OCI-LY1 (cell line): ENCODE measurements at regions not wholly inside any gene's neighbourhood (a gene's known extent, or its start where the extent isn't known, plus 50 kb on each side); places are given as distances from the start of the nearest gene placed in this dataset.

ENCODE experiments used
- H2AFZ ChIP-seq: fragments of 200-600 bp; sonication (generic), shearing (Covaris generic); 2 replicates; pipeline ENCODE4 v1.6.0; 2014; ENCODE audit warnings: antibody characterized with exemption, mild to moderate bottlenecking, low read length
- H3F3A ChIP-seq: fragments of 200-600 bp; sonication (generic), shearing (Covaris generic); 2 replicates; pipeline ENCODE4 v1.6.0; 2014; ENCODE audit warnings: mild to moderate bottlenecking, antibody characterized with exemption, low read length, moderate library complexity; ENCODE audit not compliant: insufficient read depth
- H3K27ac ChIP-seq: fragments of 200-600 bp; sonication (generic); 2 replicates; pipeline ENCODE4 v1.5.1; 2014; ENCODE audit warnings: low read length, mixed run types, mild to moderate bottlenecking, low read depth; ENCODE audit not compliant: poor library complexity, severe bottlenecking
- H3K27me3 ChIP-seq: fragments of 200-600 bp; sonication (generic); 2 replicates; pipeline ENCODE4 v1.6.0; 2014; ENCODE audit warnings: antibody characterized with exemption, mild to moderate bottlenecking, low read length, moderate library complexity; ENCODE audit not compliant: insufficient read depth
- H3K36me3 ChIP-seq: fragments of 200-600 bp; sonication (generic); 2 replicates; pipeline ENCODE4 v1.6.1; 2014; ENCODE audit warnings: mild to moderate bottlenecking, antibody characterized with exemption, low read length, moderate library complexity, mixed read lengths; ENCODE audit not compliant: insufficient read depth
- H3K4me1 ChIP-seq: fragments of 200-600 bp; sonication (generic); 2 replicates; pipeline ENCODE4 v1.5.1; 2014; ENCODE audit warnings: mild to moderate bottlenecking, low read length, moderate library complexity; ENCODE audit not compliant: insufficient read depth, severe bottlenecking
- H3K4me2 ChIP-seq: fragments of 200-600 bp; sonication (generic), shearing (Covaris generic); 2 replicates; pipeline ENCODE4 v1.6.1; 2014; ENCODE audit warnings: low read length
- H3K4me3 ChIP-seq: fragments of 200-600 bp; sonication (generic); 2 replicates; pipeline ENCODE4 v1.5.1; 2014; ENCODE audit warnings: low read length, low read depth, mild to moderate bottlenecking, mixed read lengths; ENCODE audit not compliant: poor library complexity, severe bottlenecking
- H3K79me2 ChIP-seq: fragments of 200-600 bp; shearing (Covaris generic); 2 replicates; pipeline ENCODE4 v1.6.1; 2016; ENCODE audit warnings: mixed run types, low read length, mixed read lengths; ENCODE audit not compliant: insufficient read depth
- H3K9ac ChIP-seq: fragments of 200-600 bp; sonication (generic), shearing (Covaris generic); 2 replicates; pipeline ENCODE4 v1.6.1; 2014; ENCODE audit warnings: mild to moderate bottlenecking, low read length, mixed read lengths
- H3K9me2 ChIP-seq: fragments of 200-600 bp; sonication (generic), shearing (Covaris generic); 2 replicates; pipeline ENCODE4 v1.6.1; 2014; ENCODE audit warnings: low read depth, mild to moderate bottlenecking, low read length, mixed read lengths
- H3K9me3 ChIP-seq: fragments of 200-600 bp; shearing (Covaris generic); 2 replicates; pipeline ENCODE4 v1.6.1; 2014; ENCODE audit warnings: low read length, mixed read lengths
- H4K20me1 ChIP-seq: fragments of 200-600 bp; sonication (generic), shearing (Covaris generic); 2 replicates; pipeline ENCODE4 v1.6.0; 2016; ENCODE audit warnings: mild to moderate bottlenecking, low read length; ENCODE audit not compliant: insufficient read depth
- EZH2 ChIP-seq: fragments of 200-600 bp; sonication (generic), shearing (Covaris generic); IDR thresholded peaks from 2 replicates; pipeline ENCODE4 v1.8.0; 2017; ENCODE audit warnings: borderline replicate concordance, mixed run types, mild to moderate bottlenecking, antibody characterized with exemption, low read length, moderate library complexity, mixed read lengths
- TF ChIP-seq, protein P1 (sequence below): fragments of 200-600 bp; sonication (generic), shearing (Covaris generic); IDR thresholded peaks from 2 replicates; pipeline ENCODE4 v1.5.1; 2017; ENCODE audit warnings: mild to moderate bottlenecking, antibody characterized with exemption, low read length, moderate library complexity, mixed read lengths

DNA sequence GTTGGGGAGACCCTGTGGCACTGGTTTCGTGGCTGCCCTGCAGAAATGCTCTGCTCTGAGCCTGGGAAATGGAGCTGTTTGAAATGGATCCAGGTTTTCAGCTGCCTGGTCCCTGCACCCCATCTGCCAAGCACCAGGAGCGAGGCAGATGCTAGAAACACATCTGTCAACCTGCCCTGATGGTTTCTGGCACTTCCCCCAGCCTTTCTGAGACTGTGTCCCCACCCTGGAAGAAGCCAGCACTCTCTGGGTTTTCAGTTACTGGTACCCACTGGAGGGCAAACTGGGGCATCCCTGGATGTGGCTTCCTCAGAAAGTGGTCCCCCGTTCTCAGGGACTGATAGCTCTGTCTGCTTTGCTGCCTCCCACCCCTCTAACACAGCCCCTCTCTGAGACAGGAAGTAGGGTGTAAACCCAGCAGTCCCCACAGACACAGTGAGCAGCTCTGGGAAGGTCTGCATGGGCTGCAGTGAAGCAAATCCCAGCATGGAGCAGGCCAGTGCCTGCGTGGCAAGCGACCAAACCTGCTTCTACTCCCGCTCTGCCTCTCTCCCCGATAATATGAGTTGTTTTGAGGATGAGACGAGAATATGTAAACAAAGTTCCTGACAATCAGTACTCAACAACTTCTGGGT, 54.2 kb upstream of the MAFB start:
- Histone ChIP-seq H3F3A (no peaks in the 10 kb centered on the region), H3K79me2 (no peaks in the 10 kb centered on the region), H3K9ac (peak overlapping the region; percentile 58), H3K9me3 (no peaks in the 10 kb centered on the region), H2AFZ (0 out of 2 replicates have a peak overlapping the region, but pooled peaks have one; percentile 7), H3K4me1 (peaks cover 60% of the 10 kb centered on the region), H3K4me3 (peak overlapping the region; percentile 30), H3K27me3 (no peaks in the 10 kb centered on the region), H3K27ac (peak overlapping the region; percentile 95), H3K4me2 (peak overlapping the region; percentile 59), H3K36me3 (no peaks in the 10 kb centered on the region), H4K20me1 (no peaks in the 10 kb centered on the region), H3K9me2 (no peaks in the 10 kb centered on the region)
- TF ChIP-seq EZH2: no peak
- TF ChIP-seq, protein P1, sequence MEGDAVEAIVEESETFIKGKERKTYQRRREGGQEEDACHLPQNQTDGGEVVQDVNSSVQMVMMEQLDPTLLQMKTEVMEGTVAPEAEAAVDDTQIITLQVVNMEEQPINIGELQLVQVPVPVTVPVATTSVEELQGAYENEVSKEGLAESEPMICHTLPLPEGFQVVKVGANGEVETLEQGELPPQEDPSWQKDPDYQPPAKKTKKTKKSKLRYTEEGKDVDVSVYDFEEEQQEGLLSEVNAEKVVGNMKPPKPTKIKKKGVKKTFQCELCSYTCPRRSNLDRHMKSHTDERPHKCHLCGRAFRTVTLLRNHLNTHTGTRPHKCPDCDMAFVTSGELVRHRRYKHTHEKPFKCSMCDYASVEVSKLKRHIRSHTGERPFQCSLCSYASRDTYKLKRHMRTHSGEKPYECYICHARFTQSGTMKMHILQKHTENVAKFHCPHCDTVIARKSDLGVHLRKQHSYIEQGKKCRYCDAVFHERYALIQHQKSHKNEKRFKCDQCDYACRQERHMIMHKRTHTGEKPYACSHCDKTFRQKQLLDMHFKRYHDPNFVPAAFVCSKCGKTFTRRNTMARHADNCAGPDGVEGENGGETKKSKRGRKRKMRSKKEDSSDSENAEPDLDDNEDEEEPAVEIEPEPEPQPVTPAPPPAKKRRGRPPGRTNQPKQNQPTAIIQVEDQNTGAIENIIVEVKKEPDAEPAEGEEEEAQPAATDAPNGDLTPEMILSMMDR: no peak

DNA sequence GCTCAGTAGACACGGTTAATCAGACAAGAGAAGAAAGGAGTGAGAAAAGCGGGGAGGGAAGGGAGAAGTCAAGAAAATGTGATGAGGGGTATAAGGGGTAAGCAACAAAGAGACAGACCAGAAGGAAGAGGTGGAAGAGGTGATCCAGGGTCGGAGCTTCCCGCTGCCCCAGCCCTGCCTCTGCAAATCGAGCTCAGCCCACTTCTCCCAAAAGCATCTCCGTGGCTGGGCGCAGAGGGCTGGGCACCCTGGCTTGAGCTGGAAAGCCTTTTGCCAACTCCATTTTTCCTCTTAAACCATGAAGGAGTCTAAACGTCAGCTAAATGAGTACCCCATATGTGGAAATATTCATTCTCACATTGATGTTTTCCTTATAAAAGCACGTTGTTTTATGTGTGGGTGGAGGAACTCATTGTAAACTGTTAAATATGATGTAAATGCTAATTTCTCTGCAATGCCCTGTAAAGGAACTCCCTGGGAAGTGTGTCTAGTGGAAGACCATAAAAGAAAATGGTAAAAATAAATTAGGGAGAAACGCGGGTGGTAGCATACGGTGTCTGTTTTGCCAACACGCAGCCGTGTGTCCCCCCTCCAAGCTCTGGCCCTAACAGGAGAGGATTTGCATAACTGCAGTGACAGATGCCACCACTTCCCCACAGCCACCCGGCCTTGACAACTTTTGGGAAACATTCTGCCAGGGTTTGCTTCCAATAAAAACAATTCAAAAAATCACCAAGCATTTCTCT, 55.2 kb upstream of the MAFB start:
- H3K9me2 ChIP-seq: no peaks in the 10 kb centered on the region
- H3K27me3 ChIP-seq: no peaks in the 10 kb centered on the region
- H3K4me3 ChIP-seq: peak overlapping the region; percentile 30
- peak overlapping the region; percentile 59 for H3K4me2 ChIP-seq
- H3K36me3 ChIP-seq: no peaks in the 10 kb centered on the region
- no peaks in the 10 kb centered on the region for H3F3A ChIP-seq
- no peaks in the 10 kb centered on the region for H3K9me3 ChIP-seq
- no peak overlapping the region for H2AFZ ChIP-seq
- H3K9ac ChIP-seq: peak overlapping the region; percentile 58
- TF ChIP-seq, protein P1: no peak
- TF ChIP-seq EZH2: no peak
- no peaks in the 10 kb centered on the region for H3K79me2 ChIP-seq
- H4K20me1 ChIP-seq: no peaks in the 10 kb centered on the region
- H3K4me1 ChIP-seq: peaks cover 60% of the 10 kb centered on the region
- peak overlapping the region; percentile 95 for H3K27ac ChIP-seq

DNA sequence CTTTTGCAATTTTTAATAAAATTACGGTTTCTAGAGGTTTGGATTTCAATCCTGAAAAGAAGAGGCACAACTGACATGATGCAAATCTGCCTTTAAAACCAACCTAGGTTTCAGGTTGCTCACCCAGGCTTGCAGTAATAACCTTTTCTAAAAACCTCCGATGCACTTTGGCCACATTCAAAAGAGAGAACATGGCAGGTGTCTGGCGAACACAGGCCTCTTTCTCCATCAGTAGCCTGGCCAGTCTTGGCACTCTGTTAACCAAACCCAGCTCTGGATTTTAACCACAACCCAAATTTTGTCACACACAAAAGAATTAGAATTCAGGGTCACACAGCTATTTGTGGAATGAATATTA, 55.8 kb upstream of the MAFB start:
- no peaks in the 10 kb centered on the region for H3F3A ChIP-seq
- TF ChIP-seq, protein P1: no peak
- no peak for TF ChIP-seq EZH2
- H3K27ac ChIP-seq: peak overlapping the region; percentile 95
- no peaks in the 10 kb centered on the region for H3K27me3 ChIP-seq
- peaks cover 60% of the 10 kb centered on the region for H3K4me1 ChIP-seq
- H3K9ac ChIP-seq: peak overlapping the region; percentile 33; the same call in 1 of the 2 replicates
- no peaks in the 10 kb centered on the region for H4K20me1 ChIP-seq
- no peaks in the 10 kb centered on the region for H3K9me3 ChIP-seq
- H3K79me2 ChIP-seq: no peaks in the 10 kb centered on the region
- no peaks in the 10 kb centered on the region for H3K9me2 ChIP-seq
- no peaks in the 10 kb centered on the region for H3K36me3 ChIP-seq
- H2AFZ ChIP-seq: no peak overlapping the region
- peak overlapping the region; percentile 18 for H3K4me3 ChIP-seq
- H3K4me2 ChIP-seq: peak overlapping the region; percentile 59
